Gastrocnemius medialis (tissue), 4 donors: ENCODE measurements at regions not wholly inside any gene's neighbourhood (a gene's known extent, or its start where the extent isn't known, plus 50 kb on each side); places are given as distances from the start of the nearest gene placed in this dataset.

Source experiments
- POLR2A ChIP-seq, 2 donors: fragments of 450-650 bp; IDR thresholded peaks; one replicate each; pipeline ENCODE4 v1.6.1; 2017; ENCODE audit warnings: antibody characterized with exemption in 2 of 2, mild to moderate bottlenecking in 2 of 2, moderate library complexity in 2 of 2
- TF ChIP-seq, protein P1 (sequence below), 5 experiments: fragments of 450-650 bp in 3 of 5; fragments of 200-600 bp in 2 of 5; sonication (generic) in 2 of 5; IDR thresholded peaks in 4 of 5; conservative IDR thresholded peaks in 1 of 5; 1 replicate in 4 of 5; 2 replicates in 1 of 5; pipeline ENCODE4 v1.5.1; 2016 to 2019; ENCODE audit warnings: antibody characterized with exemption in 5 of 5, mild to moderate bottlenecking in 3 of 5, moderate library complexity in 3 of 5

- TF ChIP-seq, protein P1, sequence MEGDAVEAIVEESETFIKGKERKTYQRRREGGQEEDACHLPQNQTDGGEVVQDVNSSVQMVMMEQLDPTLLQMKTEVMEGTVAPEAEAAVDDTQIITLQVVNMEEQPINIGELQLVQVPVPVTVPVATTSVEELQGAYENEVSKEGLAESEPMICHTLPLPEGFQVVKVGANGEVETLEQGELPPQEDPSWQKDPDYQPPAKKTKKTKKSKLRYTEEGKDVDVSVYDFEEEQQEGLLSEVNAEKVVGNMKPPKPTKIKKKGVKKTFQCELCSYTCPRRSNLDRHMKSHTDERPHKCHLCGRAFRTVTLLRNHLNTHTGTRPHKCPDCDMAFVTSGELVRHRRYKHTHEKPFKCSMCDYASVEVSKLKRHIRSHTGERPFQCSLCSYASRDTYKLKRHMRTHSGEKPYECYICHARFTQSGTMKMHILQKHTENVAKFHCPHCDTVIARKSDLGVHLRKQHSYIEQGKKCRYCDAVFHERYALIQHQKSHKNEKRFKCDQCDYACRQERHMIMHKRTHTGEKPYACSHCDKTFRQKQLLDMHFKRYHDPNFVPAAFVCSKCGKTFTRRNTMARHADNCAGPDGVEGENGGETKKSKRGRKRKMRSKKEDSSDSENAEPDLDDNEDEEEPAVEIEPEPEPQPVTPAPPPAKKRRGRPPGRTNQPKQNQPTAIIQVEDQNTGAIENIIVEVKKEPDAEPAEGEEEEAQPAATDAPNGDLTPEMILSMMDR (IDR thresholded peaks at IDR 0.05 in 4 of 5, conservative IDR thresholded peaks at IDR 0.05 in 1 of 5): no peak
- TF ChIP-seq POLR2A (IDR thresholded peaks at IDR 0.05): no peak
These were observed 96.8 kb downstream of the PDGFA start for GRCh38 chr7:422886-423225.
